ENCODE measurements at regions not wholly inside any gene's neighbourhood (a gene's known extent, or its start where the extent isn't known, plus 50 kb on each side); places are given as distances from the start of the nearest gene placed in this dataset.
"Not testable (repeated sequence)": the region's sequence is repeated elsewhere in the genome, so short reads cannot be mapped to it uniquely, and the experiment has no call there.

GRCh38 chr2:95727420-95727819 is 135.6 kb downstream of the TRIM43 start:
- DNase-seq (ENCODE audit: low read depth in 2 of 2), result not testable (repeated sequence)

DNA sequence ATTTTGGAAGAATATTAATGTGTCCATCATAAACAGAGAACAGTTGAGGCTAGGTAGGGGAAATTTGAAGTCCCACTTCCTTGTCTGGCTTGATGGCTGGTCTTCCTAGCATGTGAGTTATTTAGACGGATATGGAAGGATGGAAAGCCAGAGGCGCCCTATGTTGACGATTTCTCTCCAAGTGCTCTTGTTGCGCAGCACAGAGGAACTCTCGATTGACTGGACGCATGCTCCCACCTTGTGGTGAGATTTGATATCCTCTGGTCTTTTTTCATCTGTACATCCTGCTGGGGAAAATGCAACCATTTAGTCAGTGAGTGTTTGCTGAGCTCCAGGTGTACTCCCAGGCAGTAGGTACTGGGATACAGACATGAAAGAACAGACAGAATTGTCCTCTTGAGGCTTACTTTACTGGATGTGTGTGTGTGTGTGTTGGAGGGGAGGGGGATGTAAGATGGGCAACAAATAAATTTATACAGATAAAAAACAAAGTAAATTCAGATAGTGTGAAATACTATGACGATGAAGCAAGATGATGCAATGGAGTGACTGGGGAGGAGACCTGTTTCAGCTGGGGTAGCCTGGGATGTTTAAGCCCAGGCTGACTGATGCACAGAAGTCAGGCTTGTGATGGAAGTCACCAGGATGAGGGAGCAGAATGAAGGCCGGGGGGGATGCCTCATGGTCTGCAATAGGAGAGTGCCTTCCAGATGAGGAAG is 137.2 kb downstream of the TRIM43 start:
- peak; percentile 67 to 69 for DNase-seq (ENCODE audit: low read depth in 2 of 2)

- no peak for DNase-seq (ENCODE audit: low read depth in 2 of 2)
Measured at GRCh38 chr2:95729597-95729955, 137.8 kb downstream of the TRIM43 start.

GRCh38 chr2:95730813-95731212 is 139.0 kb downstream of the TRIM43 start:
- DNase-seq (ENCODE audit: low read depth in 2 of 2), result no peak

DNA sequence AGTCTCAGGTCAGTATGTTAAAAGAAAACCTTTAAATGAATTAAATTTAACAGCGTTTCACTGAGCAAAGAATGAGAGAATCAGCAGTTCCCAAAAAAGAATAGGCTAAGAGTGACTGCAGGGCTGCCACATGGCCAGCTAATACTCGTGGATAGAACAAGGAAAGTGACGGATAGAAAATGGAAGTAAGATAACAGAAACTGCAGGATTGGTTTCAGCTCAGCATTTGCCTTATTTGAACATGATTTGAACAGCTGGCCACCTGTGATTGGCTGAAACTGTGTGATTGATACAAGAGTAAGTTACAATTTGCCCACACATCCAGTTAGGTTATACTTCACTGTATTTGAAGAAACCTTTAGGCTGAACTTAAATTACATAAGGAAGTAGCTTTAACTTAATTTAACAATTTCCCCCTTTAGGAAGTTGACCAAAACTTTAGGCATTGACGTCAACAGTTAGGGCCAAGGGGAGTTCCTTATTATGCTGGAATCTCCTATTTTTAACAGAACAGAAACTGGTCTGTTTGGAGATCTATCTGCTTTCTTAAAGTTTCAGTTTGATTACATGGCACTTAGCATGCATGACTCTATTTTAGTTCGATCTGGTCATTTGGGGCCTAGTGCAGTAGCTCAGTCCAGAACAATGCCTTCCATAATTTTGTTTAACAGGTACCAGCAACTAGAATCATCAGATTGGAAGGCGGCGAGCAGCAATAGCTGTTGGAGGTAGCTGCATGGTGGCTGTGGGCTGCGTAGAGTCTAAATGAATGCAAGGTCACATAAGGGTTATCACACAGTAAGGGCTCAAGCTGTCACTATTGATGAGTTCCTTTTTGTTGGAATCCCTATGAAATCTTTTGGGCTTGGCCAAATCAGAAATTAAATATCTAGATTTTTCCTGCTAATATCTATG is 143.4 kb downstream of the TRIM43 start:
- no peak for DNase-seq (ENCODE audit: low read depth in 2 of 2)

DNA sequence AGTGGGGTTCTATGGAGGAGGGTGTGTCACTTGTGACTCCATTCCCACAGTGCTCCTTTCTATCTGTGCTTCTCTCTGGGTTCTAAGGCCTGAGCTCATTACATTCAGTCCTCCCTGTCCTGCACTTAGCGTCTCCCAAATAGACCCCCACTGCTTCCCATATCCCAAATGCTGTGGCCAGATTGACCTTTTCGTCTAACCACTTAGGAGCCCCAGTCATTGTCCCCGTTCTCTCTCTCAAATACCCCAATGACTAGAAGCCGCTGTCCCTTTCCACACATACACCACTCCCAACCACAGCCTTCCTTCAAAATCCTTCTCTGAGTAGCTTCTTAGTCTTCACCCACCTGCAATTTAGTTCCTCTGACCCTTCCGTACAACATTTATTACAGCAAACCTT is 146.5 kb downstream of the TRIM43 start:
- DNase-seq (ENCODE audit: low read depth in 2 of 2), result no peak

DNA sequence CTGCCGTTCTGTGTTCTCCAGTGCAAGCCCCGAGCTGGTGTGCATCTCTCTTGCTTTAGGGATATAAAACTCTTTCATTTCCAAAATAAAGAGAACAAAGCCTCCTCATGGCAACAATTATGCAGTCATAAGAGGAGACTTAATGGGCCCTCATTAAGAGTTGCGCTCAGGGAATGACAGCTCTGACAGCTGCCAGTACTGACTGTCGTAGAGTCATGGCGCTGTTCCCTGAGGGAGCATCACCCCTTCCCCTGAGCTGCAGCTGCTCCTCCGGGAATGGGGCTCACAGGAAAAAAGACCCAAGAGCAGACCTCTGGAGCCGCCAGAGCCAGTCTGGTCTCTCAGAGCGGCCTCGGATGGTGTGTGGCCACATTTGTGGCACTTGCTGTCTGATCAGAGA is 160.3 kb downstream of the TRIM43 start:
- DNase-seq (ENCODE audit: low read depth in 2 of 2), result not testable (repeated sequence)

DNA sequence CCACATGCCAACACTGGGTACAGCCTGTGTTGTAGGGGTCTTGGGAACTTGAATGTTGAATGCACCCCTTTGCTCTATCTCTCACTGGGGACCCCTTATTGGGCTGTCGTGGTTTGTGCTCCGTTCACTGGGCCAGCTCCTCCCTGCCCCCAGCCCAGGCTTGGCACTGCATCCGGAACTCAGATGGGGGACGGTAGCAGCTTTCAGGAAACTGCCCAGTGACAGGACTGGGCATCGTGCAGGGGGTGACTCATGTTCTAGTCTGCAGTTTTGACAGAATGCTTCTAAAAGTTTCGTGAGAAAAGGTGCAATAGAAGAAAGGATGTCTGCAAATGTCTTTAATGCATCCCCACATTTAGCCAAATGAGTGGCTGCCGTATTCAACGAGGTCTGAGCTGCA is 162.0 kb downstream of the TRIM43 start:
- not testable (repeated sequence) for DNase-seq (ENCODE audit: low read depth in 2 of 2)

GRCh38 chr2:95754213-95754612 is 162.4 kb downstream of the TRIM43 start:
- DNase-seq (ENCODE audit: low read depth in 2 of 2), result not testable (repeated sequence)

GRCh38 chr2:95754819-95755563 is 163.2 kb downstream of the TRIM43 start:
- DNase-seq (ENCODE audit: low read depth in 2 of 2), result not testable (repeated sequence)

GRCh38 chr2:95755956-95756669 is 164.3 kb downstream of the TRIM43 start:
- DNase-seq (ENCODE audit: low read depth in 2 of 2), result not testable (repeated sequence)

DNA sequence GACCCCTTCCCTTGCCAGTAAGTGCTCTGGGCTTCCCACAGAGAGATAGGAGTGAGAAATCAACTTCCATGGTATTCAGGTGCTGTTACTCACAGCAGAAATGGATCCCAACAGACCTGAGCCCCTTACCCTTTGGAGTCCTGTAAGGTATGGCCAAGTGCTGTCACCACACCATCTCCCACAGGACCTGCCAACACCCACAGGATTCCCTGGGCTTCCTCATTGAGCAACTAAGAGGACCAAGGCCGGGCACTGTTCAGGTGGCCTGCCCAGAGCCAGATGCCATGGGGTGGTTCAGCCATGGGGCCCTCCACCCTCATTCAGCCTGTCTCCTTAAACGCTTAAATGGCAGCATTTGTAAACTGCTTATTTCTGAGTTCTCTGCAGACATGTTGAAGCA is 166.2 kb downstream of the TRIM43 start:
- DNase-seq (ENCODE audit: low read depth in 2 of 2), result no peak

DNA sequence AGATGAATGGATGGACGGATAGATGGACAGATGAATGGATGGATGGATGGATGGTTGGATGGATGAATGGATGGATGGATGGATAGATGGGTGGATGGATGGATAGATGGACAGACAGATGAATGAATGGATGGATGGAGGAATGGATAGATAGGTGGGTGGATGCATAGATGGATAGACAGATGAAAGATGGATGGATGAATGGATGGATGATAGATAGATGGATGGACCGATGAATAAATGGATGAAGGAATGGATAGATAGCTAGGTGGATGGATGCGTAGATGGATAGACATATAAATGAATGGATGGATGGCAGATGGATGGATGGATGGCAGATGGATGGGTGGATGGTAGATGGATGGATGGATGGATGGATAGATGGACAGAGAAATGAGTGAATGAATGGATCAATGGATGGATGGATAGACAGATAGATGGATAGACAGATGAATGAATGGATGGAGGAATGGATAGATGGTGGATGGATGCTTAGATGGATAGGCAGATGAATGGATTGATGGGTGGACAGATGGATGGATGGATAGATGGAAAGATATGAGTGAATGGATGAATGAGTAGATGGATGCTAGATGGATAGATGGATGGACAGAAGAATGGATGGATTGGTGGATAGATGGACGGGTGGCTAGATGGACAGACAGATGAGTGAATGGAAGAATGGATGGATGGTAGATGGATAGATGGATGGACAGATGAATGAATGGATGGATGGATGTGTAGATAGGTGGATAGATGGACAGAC is 167.9 kb downstream of the TRIM43 start:
- no peak for DNase-seq (ENCODE audit: low read depth in 2 of 2)

DNA sequence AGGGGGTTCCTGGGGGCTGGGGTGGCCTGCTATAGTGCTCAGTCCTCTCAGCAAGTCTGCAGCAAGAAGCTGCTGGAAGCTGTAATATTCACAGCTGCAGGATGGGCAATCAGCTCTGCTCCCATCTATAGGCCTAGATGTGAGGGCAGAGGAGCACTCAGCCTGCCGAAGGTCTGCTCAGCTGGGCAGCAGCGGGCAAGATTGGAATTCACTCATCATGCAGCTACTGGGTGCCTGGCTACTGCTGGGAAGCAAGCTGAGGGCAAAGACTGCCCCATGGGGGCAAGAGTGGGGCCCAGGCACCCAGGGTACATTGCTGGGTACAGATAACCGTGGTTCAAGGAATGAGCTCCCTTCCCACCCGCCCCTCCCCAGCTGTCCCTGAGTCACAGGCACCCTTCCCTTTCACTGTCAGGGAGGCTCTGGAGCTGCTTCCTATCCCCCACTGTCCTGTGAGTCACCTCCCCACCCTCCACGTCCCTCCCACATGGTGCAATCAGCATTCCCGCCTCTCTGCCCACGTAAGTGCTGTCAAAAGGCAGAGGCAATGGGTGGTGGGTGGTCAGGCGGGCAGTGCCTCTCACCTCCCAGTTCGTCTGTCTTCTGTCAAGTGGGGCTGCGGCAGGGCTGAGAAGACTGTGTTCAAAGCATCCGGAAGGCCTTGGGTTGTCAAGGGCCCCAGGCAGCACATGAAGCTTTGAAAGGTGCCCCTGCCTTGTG is 169.2 kb downstream of the TRIM43 start:
- peak; percentile 31 to 36 for DNase-seq (ENCODE audit: low read depth in 2 of 2)

DNA sequence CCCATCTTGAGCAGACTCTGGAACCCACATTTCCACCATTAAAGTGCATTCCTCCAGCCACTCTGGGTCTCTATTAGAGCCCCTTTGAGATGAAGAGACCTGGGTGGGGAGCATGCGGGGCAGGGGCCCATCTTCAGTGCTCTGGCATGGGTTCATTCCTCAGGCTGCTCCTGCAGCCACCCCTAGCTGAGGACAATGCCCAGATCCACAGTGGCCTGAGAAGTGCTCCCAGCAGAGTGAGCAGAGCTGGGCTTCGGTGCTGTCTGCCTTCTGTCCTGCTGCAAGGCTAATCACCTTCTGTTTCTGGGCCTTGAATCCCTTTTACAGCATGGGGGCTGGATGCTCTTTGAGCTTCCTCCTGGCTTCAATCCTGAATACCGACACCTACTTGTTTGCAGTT is 169.8 kb downstream of the TRIM43 start:
- no peak for DNase-seq (ENCODE audit: low read depth in 2 of 2)

GRCh38 chr2:95762023-95763021 is 170.5 kb downstream of the TRIM43 start:
- not testable (repeated sequence) for DNase-seq (ENCODE audit: low read depth in 2 of 2)

DNA sequence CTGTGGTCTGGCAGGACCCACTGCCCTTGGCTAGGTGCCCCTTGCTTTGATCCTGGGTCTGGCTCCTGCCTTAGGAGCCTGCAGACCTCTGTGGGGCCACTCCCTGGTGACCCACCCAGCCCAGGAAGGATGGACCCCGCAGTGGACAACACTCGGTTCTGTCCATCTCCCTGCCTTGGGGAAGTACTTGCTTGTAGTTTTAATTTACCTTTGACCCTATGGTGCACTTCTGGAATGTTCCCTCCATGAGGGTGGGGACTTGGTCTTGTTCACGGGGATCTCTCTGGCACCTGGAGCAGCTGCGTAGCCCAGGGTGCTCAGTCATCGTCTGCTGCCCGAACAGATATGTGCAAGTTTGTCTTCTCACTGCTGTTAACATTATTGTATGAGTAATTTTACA is 171.3 kb downstream of the TRIM43 start:
- DNase-seq (ENCODE audit: low read depth in 2 of 2), result not testable (repeated sequence)

GRCh38 chr2:95764966-95765365 is 173.2 kb downstream of the TRIM43 start:
- DNase-seq (ENCODE audit: low read depth in 2 of 2), result not testable (repeated sequence)

All from fibroblast of skin of left biceps (primary cell).